GM18873 (cell line): ENCODE measurements at regions not wholly inside any gene's neighbourhood (a gene's known extent, or its start where the extent isn't known, plus 50 kb on each side); places are given as distances from the start of the nearest gene placed in this dataset.
A peak's percentile ranks its signal among the peaks of the same experiment; 100 is the strongest.

ENCODE experiments used
- ATAC-seq: cut with Tn5 transposase; IDR thresholded peaks from one replicate; pipeline ENCODE4 v1.9.1; 2021; ENCODE audit warnings: mild to moderate bottlenecking, moderate library complexity, moderate number of reproducible peaks; ENCODE audit not compliant: unreplicated experiment, low FRiP score

DNA sequence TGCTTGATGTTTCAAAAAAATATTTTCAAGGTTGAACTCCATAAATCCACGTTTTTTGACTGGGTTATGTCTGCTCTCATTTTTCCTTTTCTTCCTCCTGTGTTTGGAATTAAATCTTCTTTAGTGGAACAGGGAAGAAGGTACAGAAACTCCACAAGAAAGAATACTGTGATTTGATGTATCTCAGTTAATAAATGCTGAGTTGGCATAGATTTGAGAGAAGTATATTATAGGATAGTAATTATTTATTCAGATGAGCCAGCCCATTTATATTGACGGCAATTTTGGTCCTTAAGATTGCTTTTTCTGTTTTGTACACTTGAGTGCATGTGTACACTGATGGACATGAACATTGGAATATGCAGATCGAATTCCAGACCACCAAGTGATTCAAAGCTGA is 481.4 kb downstream of the PSAT1 start:
- ATAC-seq = no peak

DNA sequence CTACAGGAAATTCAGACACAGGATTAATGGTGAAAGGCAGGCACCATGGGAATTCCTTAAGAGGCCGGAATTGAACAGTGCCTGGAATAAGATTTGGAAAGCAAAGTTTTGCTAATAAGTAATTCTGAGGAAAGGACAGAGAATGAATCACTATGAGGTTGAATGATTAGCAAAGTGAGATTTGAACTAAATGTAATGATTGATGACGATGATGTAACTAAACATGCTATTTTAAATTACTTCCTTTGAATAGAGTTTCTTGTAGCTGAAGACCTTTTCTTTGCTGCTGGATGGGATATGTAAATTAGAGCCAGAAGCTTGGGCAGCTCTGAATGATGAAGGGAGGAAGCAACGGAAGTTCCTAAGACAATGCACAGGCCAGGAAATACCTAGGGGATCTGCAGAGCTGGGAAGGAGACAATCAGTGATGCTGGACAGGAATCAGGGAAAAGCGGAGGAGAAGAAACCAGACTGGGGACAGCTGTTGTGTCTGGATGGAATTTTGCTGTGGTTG is 482.0 kb downstream of the PSAT1 start:
- no peak for ATAC-seq

DNA sequence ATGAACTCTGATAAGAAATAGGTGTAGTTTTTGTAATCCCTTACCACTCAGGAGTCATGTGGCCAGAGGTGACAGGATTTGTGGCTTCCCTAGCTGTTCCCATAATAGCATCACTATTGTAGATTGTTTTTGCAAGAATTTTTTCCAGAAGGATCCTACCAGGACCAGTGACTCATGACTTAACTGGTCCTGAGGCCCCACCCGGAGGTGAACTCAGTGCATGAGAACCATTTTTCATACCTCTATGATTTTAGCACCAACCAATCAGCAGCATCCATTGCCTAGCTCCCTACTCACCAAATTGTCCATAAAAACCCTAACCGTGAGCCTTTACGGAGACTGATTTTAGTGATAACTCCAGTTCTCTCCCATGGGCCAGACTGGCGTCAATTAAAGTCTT is 484.8 kb downstream of the PSAT1 start:
- ATAC-seq = no peak

DNA sequence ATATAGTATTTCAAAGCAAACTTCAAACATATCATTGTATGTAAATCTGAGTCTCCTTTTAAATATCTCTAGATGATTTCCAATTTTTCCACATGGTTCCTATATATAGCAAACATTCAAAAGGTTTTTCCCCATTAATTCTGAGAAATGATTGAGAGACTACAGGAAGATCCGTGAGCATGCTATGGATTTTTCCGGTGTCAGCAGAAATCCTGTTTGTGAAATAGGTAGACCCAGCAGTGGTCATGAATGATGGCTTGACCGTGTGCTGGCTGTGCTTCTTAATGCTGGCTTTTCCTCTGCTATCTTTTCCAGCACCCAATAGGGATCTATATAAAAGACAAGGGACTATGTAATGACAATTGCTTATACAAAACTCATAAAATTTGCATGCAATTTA is 485.3 kb downstream of the PSAT1 start:
- no peak for ATAC-seq

DNA sequence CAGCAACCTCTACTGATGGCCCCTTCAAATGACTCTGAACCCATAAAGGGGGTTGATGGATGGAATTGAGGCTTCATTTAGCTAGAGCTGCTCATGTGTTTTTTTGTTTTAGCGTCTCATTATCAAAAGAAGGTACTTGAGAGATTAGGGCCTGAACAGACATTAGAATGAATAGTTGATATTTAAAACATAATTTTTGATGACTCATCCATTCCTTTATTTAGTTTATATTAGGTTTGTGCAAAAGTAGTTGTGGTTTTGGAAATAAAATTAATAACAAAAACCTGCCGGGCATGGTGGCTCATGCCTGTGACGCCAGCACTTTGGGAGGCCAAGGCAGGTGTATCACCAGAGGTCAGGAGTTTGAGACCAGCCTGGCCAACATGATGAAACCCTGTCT is 485.9 kb downstream of the PSAT1 start:
- no peak for ATAC-seq

DNA sequence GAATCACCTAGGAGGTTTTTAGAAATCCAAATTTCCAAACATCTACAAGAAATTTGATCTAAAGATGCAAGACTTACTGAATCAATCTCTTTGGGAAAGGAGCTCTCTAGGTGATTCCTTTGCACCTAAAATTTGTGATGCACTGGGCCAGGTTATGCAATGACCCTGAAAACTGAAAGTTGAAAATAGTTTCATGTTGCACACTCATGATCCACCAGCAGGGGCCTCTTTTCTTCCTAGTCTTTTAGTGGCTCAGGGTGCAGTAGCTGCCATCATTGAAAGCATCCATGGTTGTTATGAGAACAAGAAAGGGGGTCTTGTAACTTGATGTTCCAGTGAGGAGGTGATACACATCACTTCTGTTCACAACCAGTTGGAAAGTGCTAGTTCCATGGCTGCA is 486.8 kb downstream of the PSAT1 start:
- no peak for ATAC-seq

DNA sequence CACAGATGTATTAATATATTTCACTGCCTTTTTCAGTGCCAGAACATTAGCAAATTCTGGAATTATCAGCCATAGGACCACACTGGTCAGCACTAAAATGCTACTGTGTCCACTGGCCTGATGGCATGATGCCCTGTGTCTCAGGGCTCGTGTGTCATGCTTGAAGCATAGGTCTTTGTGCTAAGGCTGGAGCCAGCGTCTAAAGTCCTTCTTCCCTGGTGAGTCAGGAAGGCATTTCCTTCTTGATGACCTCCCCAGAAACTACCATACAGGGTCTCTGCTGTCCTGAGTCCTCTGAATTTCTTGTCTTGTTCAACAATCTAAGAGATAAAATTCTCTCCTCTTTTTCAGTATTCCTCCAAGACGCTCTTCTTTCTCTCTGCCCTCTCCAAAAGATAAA is 489.9 kb downstream of the PSAT1 start:
- no peak for ATAC-seq

DNA sequence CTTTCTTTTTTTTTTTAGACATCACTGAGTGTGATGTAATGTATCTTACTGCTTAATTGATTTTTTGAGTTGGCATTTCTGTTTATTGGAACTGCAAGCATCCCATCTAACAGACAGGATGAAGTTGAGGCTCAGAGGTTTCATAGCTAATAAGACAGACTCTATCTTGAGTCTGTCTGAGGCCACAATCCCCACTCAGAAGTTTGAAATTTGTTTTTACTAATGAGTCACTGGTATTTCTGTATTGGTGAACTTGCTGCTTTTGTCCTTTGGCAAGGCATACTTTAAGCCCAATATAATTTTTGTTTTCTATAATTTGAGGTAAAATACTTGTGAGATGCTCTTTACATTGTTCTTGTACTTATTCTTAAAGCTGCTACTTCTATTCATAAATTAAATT is 491.2 kb downstream of the PSAT1 start:
- no peak for ATAC-seq

DNA sequence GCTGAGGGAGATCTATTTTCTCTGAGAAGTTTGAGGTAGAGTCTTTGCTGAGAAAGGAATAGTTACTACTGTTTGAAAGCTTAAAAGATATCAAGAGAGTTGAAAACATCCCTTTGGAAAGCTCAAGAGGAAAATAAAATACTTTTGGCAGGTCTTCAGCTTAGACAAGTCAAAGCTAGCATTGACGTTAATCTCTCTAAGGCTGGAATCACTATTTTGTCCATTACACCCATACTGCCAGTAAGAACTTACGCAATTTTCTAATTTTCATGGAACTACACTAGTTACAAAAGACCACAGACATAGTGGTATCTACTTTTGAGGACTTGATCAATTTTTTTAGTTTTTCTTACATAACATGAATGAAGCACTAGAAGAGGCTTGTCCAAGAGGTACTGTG is 494.9 kb downstream of the PSAT1 start:
- no peak for ATAC-seq

DNA sequence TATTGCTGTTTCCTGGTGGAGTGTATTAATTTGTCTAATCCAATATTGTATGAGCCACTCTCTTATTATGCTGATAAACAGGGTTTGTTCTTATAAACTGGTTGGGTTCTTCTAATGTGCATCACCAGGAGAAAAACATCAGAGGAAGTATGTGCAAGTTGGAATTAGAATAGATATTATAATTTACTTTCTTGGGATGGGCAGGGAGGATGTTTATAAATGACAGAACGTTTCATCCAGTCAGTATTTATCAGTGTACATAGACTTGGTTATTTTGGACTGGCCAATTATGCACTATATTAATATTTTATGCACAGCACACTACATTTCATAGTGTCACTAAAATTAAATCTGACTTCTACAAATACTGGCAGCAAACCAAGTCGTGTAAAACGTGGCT is 495.8 kb downstream of the PSAT1 start:
- ATAC-seq = no peak

DNA sequence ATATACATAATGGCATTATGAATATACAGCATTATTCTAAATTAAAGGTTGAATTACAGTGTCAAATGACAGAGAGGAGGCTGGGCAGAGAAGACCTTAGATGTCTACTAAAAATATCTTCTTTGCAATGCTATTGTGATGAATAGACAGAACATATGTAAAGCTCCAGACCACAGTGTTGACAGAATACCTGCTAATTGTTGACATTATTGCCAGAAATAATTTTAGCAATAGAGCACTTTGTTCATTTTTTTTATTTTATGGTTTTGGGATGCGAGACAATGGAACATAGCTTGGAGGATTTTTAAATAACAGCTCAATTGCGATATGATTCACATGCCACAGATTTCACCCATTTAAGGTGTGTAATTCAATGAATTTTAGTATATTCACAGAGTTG is 508.8 kb downstream of the PSAT1 start:
- ATAC-seq = no peak

DNA sequence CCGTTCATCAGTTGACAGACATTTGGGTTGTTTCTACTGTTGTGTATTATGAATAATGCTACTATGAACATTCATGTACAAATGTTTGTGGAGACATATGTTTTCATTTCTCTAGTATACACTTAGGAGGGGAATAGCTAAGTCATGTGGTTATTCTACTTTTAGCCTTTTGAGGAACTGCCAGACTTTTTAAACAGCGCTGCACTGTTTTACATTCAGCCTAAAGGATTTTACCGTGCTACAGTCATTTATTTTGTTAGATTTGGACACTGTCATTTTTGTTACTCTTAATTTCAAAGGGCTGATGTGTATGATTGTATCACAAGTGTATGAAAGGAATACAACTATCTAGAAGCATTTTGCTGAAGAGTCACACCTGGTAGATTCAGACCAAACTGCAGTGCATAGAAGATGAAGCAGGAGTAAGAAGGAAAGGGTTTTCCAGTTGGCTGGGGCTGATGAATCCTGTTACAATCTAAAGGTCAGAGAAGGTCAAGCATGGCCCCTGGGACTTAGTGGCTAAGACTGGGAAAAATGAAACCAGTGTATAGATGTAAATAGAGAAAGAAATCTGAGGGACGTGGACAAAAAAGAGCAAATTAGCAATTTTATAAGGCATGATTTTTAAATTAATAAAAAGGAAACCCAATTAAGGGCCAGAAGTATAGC is 509.7 kb downstream of the PSAT1 start:
- no peak for ATAC-seq

DNA sequence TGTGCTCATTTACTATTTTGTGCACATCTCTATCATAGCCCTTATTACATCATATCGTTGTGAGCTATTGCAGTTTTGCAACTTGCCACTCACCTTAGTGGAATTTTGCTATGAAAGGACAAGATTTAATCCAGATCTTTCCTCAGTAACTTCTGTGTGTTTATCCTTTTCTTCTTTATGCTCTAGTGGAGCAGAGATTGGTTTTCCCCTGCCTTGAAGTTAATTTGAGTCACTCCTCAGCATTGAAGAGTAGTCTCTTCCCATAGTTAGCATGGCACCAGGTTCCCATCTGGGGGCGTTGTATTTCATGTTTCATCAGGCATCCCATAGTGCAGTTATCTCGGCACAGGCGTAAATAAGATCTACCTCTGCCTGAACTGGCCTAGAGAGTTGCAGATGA is 510.4 kb downstream of the PSAT1 start:
- ATAC-seq = no peak

DNA sequence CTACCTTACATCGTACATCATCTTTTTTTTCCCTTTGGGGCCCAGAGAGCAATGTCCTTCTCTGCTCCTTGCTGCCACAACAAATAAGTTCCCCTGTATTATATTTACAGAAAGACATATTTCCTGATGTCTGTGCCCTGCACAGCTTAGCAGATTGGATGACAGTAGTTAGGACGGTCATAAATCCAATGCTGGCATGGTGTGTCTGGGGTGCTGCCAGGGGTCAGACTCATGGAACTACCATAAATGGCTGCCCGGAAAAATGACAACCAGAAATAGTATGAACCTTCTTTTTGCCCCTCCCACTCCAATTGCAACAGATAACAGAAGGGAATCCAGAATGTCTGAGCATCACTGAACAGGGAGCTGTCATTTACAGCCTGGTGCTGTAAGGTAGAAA is 511.1 kb downstream of the PSAT1 start:
- ATAC-seq = no peak

DNA sequence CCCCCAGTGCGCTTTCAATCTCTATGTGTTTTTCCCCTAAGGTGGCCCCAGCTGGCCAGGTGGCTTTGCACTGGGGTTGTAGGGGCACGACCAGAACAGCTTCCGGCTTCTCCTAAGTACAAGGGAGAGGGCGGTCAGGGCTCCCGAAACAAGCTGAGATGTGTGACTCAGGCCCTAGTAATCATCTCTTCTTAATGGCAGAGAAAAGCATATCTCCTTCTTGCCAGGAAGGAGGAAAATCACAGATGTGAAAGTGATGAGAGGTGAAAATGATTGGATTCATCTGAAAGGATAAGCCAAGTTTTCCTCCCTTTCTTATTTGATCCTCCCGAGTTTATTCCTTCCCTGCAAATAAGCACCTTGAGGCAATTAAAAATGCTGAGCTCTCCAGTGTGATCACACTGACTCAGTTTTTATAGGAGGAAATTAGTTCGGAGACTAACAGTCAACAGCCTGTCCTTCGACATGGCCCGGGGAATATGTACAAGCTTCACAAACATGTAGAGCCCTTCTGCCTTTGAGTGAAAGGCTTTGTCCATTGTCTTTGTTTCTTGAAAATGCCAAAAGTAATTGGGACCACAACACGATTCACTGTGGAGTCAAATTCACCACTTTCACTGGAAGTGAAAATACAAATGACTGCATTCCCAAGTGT is 514.8 kb downstream of the PSAT1 start:
- no peak for ATAC-seq

DNA sequence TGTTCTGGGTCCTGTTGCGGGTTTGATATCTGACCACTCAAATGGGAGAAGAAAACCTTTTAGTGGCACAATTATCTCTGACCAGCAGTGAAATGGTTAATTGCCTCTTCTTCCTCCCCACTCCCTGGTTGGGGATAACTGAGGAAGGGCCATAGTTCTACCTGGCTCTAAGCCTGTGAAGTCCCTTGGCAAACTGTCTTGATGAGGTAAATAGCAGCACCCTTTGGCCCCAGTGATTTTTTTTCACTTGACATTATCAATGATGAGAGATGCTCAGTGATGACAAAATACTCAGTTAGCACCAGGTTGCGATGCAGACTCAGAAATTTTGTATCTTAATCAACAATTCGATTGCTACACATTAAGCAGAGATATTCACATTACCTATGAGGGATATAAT is 515.7 kb downstream of the PSAT1 start:
- no peak for ATAC-seq

DNA sequence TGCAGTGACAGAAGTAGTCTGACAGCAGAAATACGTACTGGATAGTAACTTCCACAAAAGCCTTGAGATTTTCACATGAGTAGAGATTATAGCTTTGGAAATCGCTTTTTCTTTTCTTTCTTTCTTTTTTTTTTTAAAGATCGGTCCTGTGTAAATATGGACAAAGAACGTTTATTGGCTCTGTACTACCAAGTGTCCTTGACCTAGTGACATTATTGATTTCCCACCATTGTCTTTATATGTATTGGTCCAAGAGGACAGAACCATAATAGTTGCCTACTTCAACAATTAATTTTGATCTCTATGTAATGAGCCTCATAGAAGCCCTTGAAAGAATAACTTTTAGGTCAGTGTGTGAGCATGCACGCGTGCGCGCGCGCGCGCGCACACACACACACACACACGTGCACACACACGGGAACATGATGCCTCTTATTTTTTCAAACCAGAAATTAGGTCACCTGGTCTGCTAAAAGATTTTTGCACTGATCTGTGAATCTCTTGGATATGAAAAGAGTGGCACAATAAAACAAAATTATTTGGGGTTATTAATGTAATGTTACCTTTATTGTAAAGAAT is 516.8 kb downstream of the PSAT1 start:
- ATAC-seq = no peak

DNA sequence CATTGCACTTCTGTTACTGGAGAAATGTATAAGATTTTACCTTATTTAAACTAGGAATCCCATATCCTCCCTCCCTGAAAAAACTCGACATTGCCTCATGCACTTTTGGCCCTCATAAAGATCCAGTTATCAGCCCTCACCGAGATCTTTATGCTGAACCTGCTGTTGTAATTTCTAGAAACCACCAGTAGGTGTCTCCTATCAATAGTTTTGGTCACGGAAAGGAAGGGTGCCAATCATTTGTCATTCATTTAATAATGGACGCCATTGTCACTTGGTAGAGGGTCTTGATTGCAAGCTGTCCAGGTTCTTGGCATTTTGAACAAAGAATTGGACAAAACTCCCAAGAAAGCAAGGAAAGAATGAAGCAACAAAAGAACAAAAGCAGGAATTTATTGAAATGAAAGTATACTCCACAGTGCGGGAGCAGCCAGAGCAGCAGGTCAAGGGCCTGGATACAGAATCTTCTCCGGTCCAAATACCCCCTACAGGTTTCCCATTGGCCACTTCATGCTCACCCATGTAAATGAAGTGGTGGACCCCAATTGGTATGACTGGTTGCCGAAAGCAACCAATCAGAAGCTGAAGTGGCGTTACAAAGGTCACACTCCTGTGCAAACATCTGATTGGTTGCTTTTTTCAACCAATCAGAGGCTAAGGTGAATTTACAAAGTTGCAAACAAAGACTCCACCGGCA is 524.3 kb downstream of the PSAT1 start:
- peak; percentile 78 for ATAC-seq

DNA sequence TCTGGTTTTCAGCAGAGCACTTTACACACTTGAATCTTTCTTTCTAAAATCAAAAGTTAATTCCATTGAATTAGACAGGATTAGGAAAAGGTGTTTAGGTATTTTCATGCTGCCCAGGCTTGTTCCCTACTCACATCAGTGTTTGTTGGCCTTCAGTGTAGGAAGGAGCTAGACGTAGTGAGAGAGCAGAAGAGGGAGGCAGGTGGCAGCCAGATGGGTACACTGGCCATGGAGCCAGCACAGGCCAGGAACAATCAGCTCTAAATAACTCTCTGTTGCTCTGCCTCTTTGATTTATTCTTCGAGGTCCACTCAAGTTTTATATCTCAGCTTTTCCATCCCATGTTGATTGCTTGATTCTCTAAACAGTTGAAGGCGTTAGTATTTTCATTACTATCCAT is 529.6 kb downstream of the PSAT1 start:
- no peak for ATAC-seq

DNA sequence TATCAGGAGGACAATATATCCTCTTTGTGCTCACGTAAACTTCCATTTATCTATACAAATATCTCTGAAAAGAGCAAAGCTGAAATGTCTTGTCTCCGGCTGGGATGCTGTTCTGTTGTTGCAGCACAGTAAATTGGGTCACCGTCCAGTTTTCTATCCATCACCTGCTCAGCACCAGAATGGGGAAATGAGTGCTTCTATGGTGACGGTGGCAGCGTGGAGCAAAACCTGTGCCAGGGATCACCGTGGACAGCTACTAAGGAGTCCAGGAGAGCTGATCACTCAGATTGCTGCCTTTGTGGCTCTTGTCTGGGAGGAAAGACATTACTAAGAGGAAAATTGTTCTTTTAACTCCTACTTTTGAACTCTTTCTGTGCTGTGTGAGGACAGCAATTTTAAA is 531.6 kb downstream of the PSAT1 start:
- no peak for ATAC-seq

DNA sequence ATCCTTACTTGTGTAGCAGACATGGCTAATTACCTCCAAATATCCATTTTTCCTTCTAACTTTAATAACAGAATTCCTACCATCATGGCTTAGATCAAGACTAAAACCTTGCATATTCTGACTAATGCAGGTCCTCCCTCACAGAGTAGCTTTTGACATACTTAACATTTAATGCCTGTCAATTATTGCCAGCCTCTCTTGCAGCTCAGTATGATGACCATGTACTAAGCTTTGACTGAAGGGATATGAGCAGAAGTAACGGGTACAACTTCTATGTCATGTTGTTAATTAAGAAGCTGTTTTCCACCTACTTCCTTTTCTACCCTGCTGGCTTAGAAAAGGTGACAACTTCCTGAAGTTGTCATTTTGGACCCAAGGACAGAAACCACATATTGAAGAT is 533.4 kb downstream of the PSAT1 start:
- ATAC-seq = no peak
